ENCODE measurements at regions not wholly inside any gene's neighbourhood (a gene's known extent, or its start where the extent isn't known, plus 50 kb on each side); places are given as distances from the start of the nearest gene placed in this dataset.

- TF ChIP-seq CTCF (IDR thresholded peaks at IDR 0.05) (no peak), POLR2A (IDR thresholded peaks at IDR 0.05) (no peak)
Measured at GRCh38 chr12:4107911-4108697, 165.5 kb upstream of the CCND2 start.
